Coronary artery (tissue), 2 donors: ENCODE measurements at regions not wholly inside any gene's neighbourhood (a gene's known extent, or its start where the extent isn't known, plus 50 kb on each side); places are given as distances from the start of the nearest gene placed in this dataset.
A peak's percentile ranks its signal among the peaks of the same experiment; 100 is the strongest.

Source experiments
- DNase-seq: peaks from one replicate; pipeline ENCODE4 v3.0.0-alpha.2; 2017; ENCODE audit warnings: low spot score
- H3K27ac ChIP-seq, 2 donors: fragments of 200-600 bp; sonication (generic); one replicate each; pipeline ENCODE4 v1.5.1; 2016 to 2019
- H3K4me3 ChIP-seq: fragments of 200-600 bp; sonication (generic); 2 replicates; pipeline ENCODE4 v1.5.1; 2016; ENCODE audit warnings: mild to moderate bottlenecking, moderate library complexity
- CTCF ChIP-seq: fragments of 200-600 bp; sonication (generic); IDR thresholded peaks from one replicate; pipeline ENCODE4 v1.5.1; 2019; ENCODE audit warnings: antibody characterized with exemption

GRCh38 chr9:113755433-113755832 lies 120.7 kb upstream of the ZNF618 start:
- DNase-seq, result no peak
- H3K27ac ChIP-seq, result no peak overlapping the region
- no peak for TF ChIP-seq CTCF
- no peak overlapping the region for H3K4me3 ChIP-seq

GRCh38 chr9:113756476-113757192 lies 119.5 kb upstream of the ZNF618 start:
- no peak for DNase-seq
- no peak for TF ChIP-seq CTCF
- H3K4me3 ChIP-seq, result no peak overlapping the region
- H3K27ac ChIP-seq, result no peak overlapping the region

GRCh38 chr9:113763429-113763828 lies 112.7 kb upstream of the ZNF618 start:
- no peak for TF ChIP-seq CTCF
- no peak overlapping the region for H3K4me3 ChIP-seq
- no peak overlapping the region for H3K27ac ChIP-seq
- no peak for DNase-seq

- Histone ChIP-seq H3K4me3 (no peak overlapping the region), H3K27ac (no peak overlapping the region)
- DNase-seq, result no peak
- TF ChIP-seq CTCF, result no peak
Observed at GRCh38 chr9:113764572-113764971, 111.5 kb upstream of the ZNF618 start.

GRCh38 chr9:113769412-113769811 lies 106.7 kb upstream of the ZNF618 start:
- Histone ChIP-seq H3K4me3 (no peak overlapping the region), H3K27ac (no peak overlapping the region)
- TF ChIP-seq CTCF, result no peak
- no peak for DNase-seq

- TF ChIP-seq CTCF, result no peak
- Histone ChIP-seq H3K27ac (no peak overlapping the region), H3K4me3 (no peak overlapping the region)
- DNase-seq, result no peak
Observed at GRCh38 chr9:113770396-113770795, 105.7 kb upstream of the ZNF618 start.

GRCh38 chr9:113771199-113771598 lies 104.9 kb upstream of the ZNF618 start:
- no peak for DNase-seq
- Histone ChIP-seq H3K27ac (peak overlapping the region in 1 of 2 donors; percentile 4), H3K4me3 (no peak overlapping the region)
- no peak for TF ChIP-seq CTCF
